AG10803 (cell line): ENCODE measurements at regions not wholly inside any gene's neighbourhood (a gene's known extent, or its start where the extent isn't known, plus 50 kb on each side); places are given as distances from the start of the nearest gene placed in this dataset.
"Not testable (repeated sequence)": the region's sequence is repeated elsewhere in the genome, so short reads cannot be mapped to it uniquely, and the experiment has no call there.

Experiments used
- DNase-seq: peaks from one replicate; pipeline ENCODE4 v3.0.0; 2010; ENCODE audit warnings: low read depth
- H3K4me3 ChIP-seq: 2 replicates; pipeline ENCODE4 v1.5.1; 2011; ENCODE audit warnings: mild to moderate bottlenecking, low read length, control low read depth
- CTCF ChIP-seq: conservative IDR thresholded peaks from 2 replicates; pipeline ENCODE4 v1.5.1; 2011; ENCODE audit warnings: mild to moderate bottlenecking, low read length, control low read depth, inconsistent platforms

GRCh38 chr14:37711831-37712475, 116.5 kb downstream of the TTC6 start:
- TF ChIP-seq CTCF: no peak
- no peak overlapping the region for H3K4me3 ChIP-seq
- no peak for DNase-seq

- DNase-seq, H3K4me3 ChIP-seq: not testable (repeated sequence)
These were observed 117.0 kb downstream of the TTC6 start for GRCh38 chr14:37712476-37712860.

- no peak for DNase-seq
- TF ChIP-seq CTCF: no peak
- H3K4me3 ChIP-seq: no peak overlapping the region
These were observed 117.6 kb downstream of the TTC6 start for GRCh38 chr14:37712976-37713431.

GRCh38 chr14:37720131-37720530, 124.7 kb downstream of the TTC6 start:
- H3K4me3 ChIP-seq: no peak overlapping the region
- DNase-seq: no peak
- TF ChIP-seq CTCF: no peak

GRCh38 chr14:37721976-37722659, 126.7 kb downstream of the TTC6 start:
- DNase-seq: peak; percentile 7
- no peak overlapping the region for H3K4me3 ChIP-seq
- TF ChIP-seq CTCF: no peak

- TF ChIP-seq CTCF: no peak
- no peak overlapping the region for H3K4me3 ChIP-seq
- DNase-seq: no peak
These were observed 128.1 kb downstream of the TTC6 start for GRCh38 chr14:37723515-37723914.

GRCh38 chr14:37726708-37727107, 131.3 kb downstream of the TTC6 start:
- no peak overlapping the region for H3K4me3 ChIP-seq
- no peak for TF ChIP-seq CTCF
- no peak for DNase-seq
